Putamen (tissue), 1 donor: ENCODE measurements at regions not wholly inside any gene's neighbourhood (a gene's known extent, or its start where the extent isn't known, plus 50 kb on each side); places are given as distances from the start of the nearest gene placed in this dataset.

Experiments
- DNase-seq: peaks from one replicate; pipeline ENCODE4 v3.0.0-alpha.2; 2016; ENCODE audit warnings: low spot score

- no peak for DNase-seq
These were observed 481.8 kb upstream of the GHITM start for GRCh38 chr10:83657487-83657886.

DNA sequence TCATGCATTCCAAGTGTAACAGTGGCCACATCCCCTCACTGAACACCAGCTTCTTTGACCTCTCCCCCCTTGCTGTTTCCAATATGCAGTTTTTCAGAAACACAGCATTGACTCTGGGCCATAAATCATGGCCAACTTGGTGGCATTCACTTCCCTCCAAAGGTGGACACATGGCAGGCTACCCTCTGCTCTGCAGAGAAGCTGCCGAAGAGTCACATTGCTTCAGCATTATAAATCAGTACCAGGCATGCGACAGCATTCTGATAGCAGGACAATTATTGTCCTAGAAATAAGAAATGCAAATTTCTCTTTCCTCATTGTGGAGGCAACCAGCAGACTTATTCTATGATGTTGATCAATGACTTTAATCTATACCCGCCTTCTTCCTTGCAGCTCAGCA, 475.4 kb upstream of the GHITM start:
- no peak for DNase-seq

DNA sequence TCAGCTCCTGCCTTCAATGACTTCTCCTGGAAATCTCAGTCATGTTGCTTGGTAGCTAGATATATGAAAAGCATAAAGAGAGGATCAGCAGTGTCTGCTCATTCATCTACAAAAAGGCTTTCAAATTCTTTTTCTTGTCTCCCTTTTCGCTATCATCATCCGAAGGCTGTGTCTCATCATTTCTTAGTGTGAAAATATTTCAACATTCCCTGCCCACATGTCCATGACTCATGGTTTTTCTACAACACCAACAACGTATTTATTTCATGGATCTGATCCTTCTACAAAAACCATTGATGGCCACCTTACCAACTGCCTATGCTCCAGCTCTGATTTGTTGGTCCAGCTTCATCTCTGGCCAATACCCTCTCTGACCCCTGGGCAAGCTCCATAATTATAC, 472.5 kb upstream of the GHITM start:
- no peak for DNase-seq

DNA sequence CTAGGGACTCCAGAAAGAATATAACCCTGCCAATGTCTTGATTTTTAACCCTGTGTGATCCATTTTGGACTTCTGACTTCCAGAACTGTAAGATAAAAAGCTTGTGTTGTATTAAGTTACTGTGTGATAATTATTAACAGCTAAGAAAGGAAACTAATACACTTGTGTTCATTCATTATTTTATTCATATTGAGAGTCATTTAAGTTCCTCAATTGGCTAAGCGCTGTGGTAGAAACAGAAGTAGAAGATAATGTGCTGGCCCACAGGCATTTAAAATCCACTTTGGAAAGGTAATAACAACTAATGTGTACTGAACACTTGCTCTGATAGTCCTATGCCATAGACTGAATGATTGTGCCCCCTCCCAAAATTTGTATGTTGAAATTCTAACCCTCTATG, 471.7 kb upstream of the GHITM start:
- DNase-seq: no peak

- DNase-seq: no peak
These were observed 466.0 kb upstream of the GHITM start for GRCh38 chr10:83673316-83673715.

- no peak for DNase-seq
These were observed 461.5 kb upstream of the GHITM start for GRCh38 chr10:83677795-83678194.

- DNase-seq: no peak
These were observed 460.5 kb upstream of the GHITM start for GRCh38 chr10:83678850-83679249.

- no peak for DNase-seq
These were observed 458.8 kb upstream of the GHITM start for GRCh38 chr10:83680470-83680891.

DNA sequence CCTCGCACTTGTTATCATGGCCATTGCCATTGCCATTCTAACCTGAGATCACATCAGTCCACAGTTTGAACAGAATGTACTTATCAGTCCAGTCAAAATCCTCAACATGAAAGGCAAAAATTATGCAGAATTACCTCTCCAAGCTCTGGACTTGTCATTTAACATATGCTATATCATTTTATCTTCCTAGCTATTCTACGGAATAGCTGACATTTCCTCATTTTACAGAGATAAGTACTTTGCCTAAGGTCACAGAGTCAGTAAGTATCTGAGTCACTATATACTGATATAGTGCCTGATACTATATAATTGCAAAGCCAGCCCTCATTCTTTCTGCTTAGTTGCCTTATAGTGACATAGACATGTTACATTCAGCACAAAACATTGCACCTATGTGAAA, 456.9 kb upstream of the GHITM start:
- DNase-seq: no peak

DNA sequence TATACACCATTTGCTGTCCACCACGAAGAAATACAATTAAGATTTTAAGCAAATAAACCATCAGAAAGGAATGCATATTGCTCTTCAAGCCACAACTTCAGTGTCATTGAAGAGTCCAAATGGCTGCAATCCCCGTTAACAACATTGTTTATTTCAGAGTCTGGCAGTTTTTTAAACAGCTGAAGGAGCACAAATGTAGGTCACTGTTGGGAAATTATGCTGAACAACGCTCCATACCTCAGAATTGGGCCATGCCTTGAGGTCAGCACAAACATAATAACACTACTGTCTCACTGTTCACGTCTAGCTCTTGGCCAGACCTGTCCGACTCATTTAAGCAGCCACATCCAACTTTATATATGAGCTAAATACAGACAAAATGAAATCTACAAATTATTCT, 453.9 kb upstream of the GHITM start:
- no peak for DNase-seq

GRCh38 chr10:83691791-83692596, 447.3 kb upstream of the GHITM start:
- no peak for DNase-seq

- no peak for DNase-seq
These were observed 440.4 kb upstream of the GHITM start for GRCh38 chr10:83698899-83699298.

GRCh38 chr10:83701799-83702198, 437.5 kb upstream of the GHITM start:
- DNase-seq: no peak

GRCh38 chr10:83702731-83703130, 436.6 kb upstream of the GHITM start:
- DNase-seq: no peak

GRCh38 chr10:83706120-83706519, 433.2 kb upstream of the GHITM start:
- DNase-seq: no peak

DNA sequence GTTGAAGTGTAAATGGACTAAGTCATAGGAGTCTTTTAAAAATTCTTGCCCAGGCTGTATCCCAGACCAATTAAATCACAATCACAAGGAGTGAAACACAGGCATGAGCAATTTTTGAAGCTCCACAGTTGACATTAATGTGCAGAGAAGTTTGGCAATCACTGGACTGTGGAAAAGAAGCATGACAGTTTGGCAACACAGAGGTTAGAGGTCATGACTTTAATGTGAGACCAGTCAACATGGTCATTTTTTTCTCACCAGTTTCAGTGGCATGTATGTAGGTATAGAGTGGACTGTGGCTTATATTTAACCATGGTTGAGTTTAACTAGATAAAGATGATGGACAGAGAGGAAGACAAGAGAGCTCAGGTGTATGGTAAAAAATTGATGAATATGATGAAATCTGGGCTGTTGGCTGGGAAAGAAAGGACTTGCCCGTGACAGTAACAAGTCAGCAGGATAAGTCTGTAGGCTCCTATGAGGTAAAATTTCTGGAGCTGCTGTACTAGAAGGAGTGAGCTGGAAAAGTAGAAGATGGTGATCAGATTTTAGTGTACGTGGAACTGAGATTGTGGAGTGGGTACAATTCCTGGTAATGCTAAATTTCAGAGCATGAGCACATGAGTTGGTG, 432.2 kb upstream of the GHITM start:
- no peak for DNase-seq

DNA sequence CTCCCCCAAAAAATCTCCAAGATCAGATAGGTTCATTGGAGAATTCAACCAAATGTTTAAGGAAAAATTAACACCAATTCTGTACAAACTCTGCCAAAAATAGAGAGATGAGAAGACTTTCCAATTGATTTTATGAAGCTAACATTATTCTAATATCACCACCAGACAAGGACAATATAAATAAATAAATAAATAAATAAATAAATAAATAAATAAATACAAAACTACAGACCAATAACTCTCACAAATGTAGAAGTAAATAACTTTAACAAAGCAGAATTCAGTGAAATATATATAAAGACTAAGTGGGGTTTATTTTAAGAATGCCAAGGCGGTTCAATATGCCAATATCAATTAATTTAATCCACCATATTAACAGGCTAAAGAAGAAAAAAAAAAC, 425.9 kb upstream of the GHITM start:
- no peak for DNase-seq

DNA sequence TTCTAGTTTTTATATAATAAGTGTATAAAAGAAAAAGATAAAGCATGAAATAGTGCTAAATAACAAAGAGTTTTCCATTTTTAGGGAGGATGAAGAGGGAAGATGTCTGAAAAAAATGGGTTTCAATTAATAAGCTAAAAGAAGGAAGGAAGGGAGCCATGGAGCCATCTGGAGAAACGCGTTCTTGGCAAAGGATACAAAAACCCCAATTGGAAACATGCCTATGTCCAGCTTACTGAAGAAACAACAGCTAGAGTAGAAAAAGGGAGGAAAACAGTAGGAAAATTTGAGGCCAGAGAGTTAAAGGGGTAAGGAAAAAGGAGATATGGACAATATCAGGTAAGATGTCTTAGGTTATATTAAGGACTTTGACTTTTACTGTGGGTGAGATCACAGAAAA, 416.2 kb upstream of the GHITM start:
- no peak for DNase-seq

GRCh38 chr10:83724471-83725241, 414.7 kb upstream of the GHITM start:
- DNase-seq: no peak

- DNase-seq: no peak
These were observed 413.7 kb upstream of the GHITM start for GRCh38 chr10:83725567-83725966.

DNA sequence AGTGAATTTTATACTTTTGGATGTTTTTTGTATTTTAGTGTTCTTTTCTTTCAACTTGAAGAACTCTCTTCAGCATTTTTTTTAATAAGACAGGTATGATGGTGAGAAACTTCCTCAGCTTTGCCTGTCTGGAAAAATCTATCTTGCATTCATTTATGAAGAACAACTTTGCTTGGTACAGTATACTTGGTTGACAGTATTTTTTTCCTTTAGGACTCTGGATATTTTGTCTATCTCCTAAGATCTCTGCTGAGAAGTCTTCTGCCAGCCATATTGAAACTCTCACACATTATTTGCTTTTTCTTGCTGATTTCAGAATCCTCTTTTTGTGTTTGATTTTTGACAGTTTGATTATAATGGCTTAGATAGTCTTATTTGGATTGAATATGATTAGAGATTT, 405.0 kb upstream of the GHITM start:
- DNase-seq: no peak

DNA sequence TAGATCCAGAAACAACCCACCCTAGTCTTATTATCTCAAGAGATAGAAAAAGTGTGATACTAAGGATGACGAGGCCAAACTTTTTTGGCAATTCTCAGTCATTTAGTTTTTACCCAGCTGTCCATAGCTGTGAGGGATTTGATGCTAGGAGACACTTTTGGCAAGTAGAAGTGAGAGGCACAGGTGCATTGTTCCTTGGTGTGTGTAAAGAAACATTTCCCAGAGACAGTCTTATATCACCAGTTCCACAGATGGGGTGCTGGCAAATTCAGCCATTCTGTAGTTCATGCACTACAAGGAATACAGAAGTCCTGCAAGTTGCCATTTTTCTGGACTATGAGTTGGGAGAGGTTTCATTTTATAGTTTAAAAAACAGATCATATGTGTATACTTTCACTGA, 403.3 kb upstream of the GHITM start:
- DNase-seq: no peak

DNA sequence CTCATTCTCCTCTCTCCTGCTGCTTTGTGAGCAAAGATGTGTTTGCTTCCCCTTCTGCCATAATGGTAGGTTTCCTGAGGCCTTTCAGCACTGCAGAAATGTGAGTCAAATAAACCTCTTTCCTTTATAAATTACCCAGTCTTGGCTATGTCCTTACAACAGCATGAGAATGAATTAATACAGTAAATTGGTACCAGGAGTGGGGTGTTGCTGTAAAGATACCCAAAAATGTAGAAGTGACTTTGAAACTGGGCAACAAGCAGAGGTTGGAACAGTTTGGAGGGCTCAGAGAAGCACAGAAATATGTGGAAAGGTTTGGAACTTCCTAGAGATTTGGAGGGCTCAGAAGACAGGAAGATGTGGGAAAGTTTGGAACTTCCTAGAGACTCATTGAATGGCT, 388.7 kb upstream of the GHITM start:
- no peak for DNase-seq
